ENCODE measurements at regions not wholly inside any gene's neighbourhood (a gene's known extent, or its start where the extent isn't known, plus 50 kb on each side); places are given as distances from the start of the nearest gene placed in this dataset.
A peak's percentile ranks its signal among the peaks of the same experiment; 100 is the strongest.

- TF ChIP-seq ZNF331 (CRISPR knock-in tag; IDR thresholded peaks at IDR 0.05; ENCODE audit: low read depth) (no peak), REST (IDR thresholded peaks at IDR 0.05; ENCODE audit: unreplicated experiment) (no peak), POLR2AphosphoS5 (IDR thresholded peaks at IDR 0.05; ENCODE audit: low read depth) (no peak), CREB1 (CRISPR knock-in tag; IDR thresholded peaks at IDR 0.05; ENCODE audit: low read depth) (no peak), JUNB (IDR thresholded peaks at IDR 0.05; ENCODE audit: unreplicated experiment) (no peak), STAT1 (IDR thresholded peaks at IDR 0.05; ENCODE audit: unreplicated experiment) (no peak), EZH2 (IDR thresholded peaks at IDR 0.05; ENCODE audit: low read depth, unreplicated experiment) (no peak), EZH2phosphoT487 (IDR thresholded peaks at IDR 0.05; ENCODE audit: unreplicated experiment) (no peak), ZNF114 (CRISPR knock-in tag; IDR thresholded peaks at IDR 0.05) (no peak), NANOG (IDR thresholded peaks at IDR 0.05; ENCODE audit: borderline replicate concordance) (no peak), ETS1 (IDR thresholded peaks at IDR 0.05) (no peak), CTCF (conservative IDR thresholded peaks at IDR 0.05; ENCODE audit: low read depth in 2 of 2) (no peak)
Measured at GRCh38 chr3:146783446-146783845, 178.3 kb upstream of the PLSCR5 start (continued).

GRCh38 chr3:146781606-146782005 is 176.5 kb upstream of the PLSCR5 start:
- peaks cover 35% of the 10 kb centered on the region for H3K4me1 ChIP-seq (ENCODE audit: insufficient read depth)
- H3K36me3 ChIP-seq (ENCODE audit: insufficient read depth) = no peaks in the 10 kb centered on the region
- no peak overlapping the region for H3K27ac Mint-ChIP-seq
- H3K4me3 ChIP-seq = 0 out of 2 replicates have a peak overlapping the region, but pooled peaks have one; percentile 21
- peaks cover 52% of the 10 kb centered on the region for H3K4me1 Mint-ChIP-seq
- H3K36me3 Mint-ChIP-seq (ENCODE audit: low read depth) = no peaks in the 10 kb centered on the region
- peak overlapping the region; percentile 63; the same call in 1 of the 2 replicates for H3K4me2 ChIP-seq
- DNase-seq (ENCODE audit: low spot score) = no peak
- no peaks in the 10 kb centered on the region for H3K9me2 ChIP-seq (ENCODE audit: insufficient read depth)
- no peak for ATAC-seq
- no peaks in the 10 kb centered on the region for H3K79me2 ChIP-seq (replicated peaks; ENCODE audit: insufficient read depth)
- H3K27me3 Mint-ChIP-seq (ENCODE audit: insufficient read depth, low read depth, poor library complexity) = no peaks in the 10 kb centered on the region
- H2AFZ ChIP-seq = no peak overlapping the region
- H3K27me3 ChIP-seq (ENCODE audit: insufficient read depth) = no peaks in the 10 kb centered on the region
- TF ChIP-seq STAT1 (IDR thresholded peaks at IDR 0.05; ENCODE audit: unreplicated experiment) = no peak
- H3K4me3 Mint-ChIP-seq = no peak overlapping the region
- no peaks in the 10 kb centered on the region for H4K20me1 ChIP-seq (replicated peaks; ENCODE audit: insufficient read depth)
- no peaks in the 10 kb centered on the region for H3F3A ChIP-seq (replicated peaks; ENCODE audit: low read depth)
- no peak overlapping the region for H3K27ac ChIP-seq (ENCODE audit: low read depth)
- H3K9me3 Mint-ChIP-seq = no peaks in the 10 kb centered on the region
